ENCODE measurements at regions not wholly inside any gene's neighbourhood (a gene's known extent, or its start where the extent isn't known, plus 50 kb on each side); places are given as distances from the start of the nearest gene placed in this dataset.

GRCh38 chr10:31081937-31082840, 50.5 kb upstream of the ZNF438 start:
- H3K27ac Mint-ChIP-seq = no peak overlapping the region
- H3K36me3 Mint-ChIP-seq = no peaks in the 10 kb centered on the region
- peaks cover 2% of the 10 kb centered on the region for H3K4me1 Mint-ChIP-seq
- no peaks in the 10 kb centered on the region for H3K27me3 Mint-ChIP-seq
- no peak for DNase-seq
- H3K9me3 Mint-ChIP-seq = no peaks in the 10 kb centered on the region
- H3K4me3 Mint-ChIP-seq = no peak overlapping the region

- H3K4me1 Mint-ChIP-seq = peaks cover 2% of the 10 kb centered on the region
- no peak overlapping the region for H3K4me3 Mint-ChIP-seq
- H3K27ac Mint-ChIP-seq = peak overlapping the region; percentile 50
- H3K27me3 Mint-ChIP-seq = no peaks in the 10 kb centered on the region
- H3K36me3 Mint-ChIP-seq = no peaks in the 10 kb centered on the region
- H3K9me3 Mint-ChIP-seq = no peaks in the 10 kb centered on the region
- peak; percentile 63 for DNase-seq
Measured at GRCh38 chr10:31083765-31084184, 52.1 kb upstream of the ZNF438 start.

DNA sequence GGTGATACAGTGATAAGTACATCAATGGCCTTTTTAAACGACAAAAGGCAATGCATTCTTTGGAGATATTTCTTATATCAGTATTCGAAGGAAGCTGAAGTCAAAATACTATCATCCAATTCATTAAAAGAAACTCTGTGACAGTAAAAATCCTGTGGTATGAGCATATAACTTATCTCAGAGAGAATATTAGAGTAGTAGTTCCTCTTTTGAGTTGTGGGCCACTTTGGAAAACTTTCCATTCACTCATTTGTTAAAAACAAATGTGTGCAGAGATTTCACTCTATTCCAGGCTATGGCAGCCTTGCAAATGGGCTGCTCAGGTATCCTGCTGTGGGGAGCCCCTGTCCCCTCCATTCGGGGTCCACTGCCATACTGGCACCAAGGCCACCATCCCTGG, 55.3 kb upstream of the ZNF438 start:
- Mint-ChIP-seq H3K36me3 (no peaks in the 10 kb centered on the region), H3K27ac (no peak overlapping the region), H3K27me3 (no peaks in the 10 kb centered on the region), H3K4me3 (no peak overlapping the region), H3K9me3 (no peaks in the 10 kb centered on the region), H3K4me1 (peaks cover 4% of the 10 kb centered on the region)
- no peak for DNase-seq

DNA sequence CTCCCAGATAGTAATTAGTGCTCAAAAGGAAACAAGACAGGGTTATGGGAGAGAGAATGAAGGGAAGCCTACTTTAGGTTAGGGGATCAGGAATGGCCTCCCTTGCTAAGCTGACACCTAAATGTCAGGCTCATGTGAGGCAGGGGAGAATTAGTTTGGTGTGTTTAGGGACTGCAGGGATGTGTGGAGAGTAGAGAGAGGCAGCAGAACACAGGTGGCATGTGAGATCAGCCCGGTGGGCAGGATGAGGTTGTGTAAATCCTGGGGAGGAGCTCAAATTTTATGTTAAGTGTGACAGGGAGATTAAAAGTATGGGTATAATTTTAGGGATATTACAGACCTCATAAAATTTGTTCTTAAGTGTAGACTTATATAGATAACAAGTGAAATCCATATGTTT, 56.2 kb upstream of the ZNF438 start:
- H3K4me3 Mint-ChIP-seq = no peak overlapping the region
- H3K36me3 Mint-ChIP-seq = no peaks in the 10 kb centered on the region
- H3K9me3 Mint-ChIP-seq = no peaks in the 10 kb centered on the region

GRCh38 chr10:31090894-31091607, 59.4 kb upstream of the ZNF438 start:
- Mint-ChIP-seq H3K4me1 (peaks cover 8% of the 10 kb centered on the region), H3K9me3 (no peaks in the 10 kb centered on the region), H3K27me3 (no peaks in the 10 kb centered on the region), H3K36me3 (no peaks in the 10 kb centered on the region), H3K4me3 (no peak overlapping the region), H3K27ac (no peak overlapping the region)
- no peak for DNase-seq

More for the DNA sequence above, 56.2 kb upstream of the ZNF438 start:
- no peak for DNase-seq
- H3K27me3 Mint-ChIP-seq = no peaks in the 10 kb centered on the region
- H3K27ac Mint-ChIP-seq = no peak overlapping the region
- H3K4me1 Mint-ChIP-seq = peaks cover 4% of the 10 kb centered on the region

DNA sequence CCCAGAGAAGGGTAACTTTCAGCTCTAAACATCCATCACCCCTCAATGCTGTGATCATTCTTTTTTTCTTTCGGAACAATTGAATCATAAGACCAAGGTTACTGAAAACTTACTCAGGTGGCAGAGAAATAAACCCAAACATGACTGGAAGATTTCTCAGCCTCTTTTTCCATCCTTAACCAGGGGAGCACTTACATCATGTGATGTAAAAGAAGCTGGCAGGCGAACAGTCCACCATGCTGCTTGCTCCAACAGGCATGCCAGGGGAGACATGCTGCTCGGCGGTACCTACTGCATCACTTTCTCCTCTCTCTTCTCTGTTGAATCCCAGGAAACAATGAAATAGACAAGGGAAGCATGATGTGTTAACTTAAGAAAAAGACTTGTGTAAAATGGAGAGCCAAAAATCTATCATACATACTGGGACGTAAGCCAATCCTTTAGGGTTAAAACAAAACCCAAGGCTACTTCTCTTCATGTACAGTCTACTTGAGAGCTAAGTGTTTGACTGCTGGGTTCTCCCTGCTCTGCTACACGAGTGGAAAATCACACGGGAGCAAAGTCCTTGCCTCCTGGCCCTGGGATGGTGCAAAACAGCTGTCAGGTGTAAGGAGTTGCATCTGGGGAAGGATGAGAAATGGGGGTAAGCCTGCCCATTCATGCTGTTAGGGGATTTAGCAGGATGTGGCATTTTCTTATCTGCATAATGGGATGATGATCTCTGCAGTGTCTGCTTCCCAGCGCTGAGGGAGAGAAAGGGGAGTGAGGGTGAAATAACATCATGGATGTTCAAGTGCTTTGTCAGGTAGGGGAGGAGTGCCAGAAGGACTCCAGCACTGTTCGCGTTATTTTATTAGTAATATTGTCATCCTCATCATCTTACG, 64.3 kb upstream of the ZNF438 start:
- no peaks in the 10 kb centered on the region for H3K27me3 Mint-ChIP-seq
- peaks cover 25% of the 10 kb centered on the region for H3K4me1 Mint-ChIP-seq
- no peak for DNase-seq
- no peaks in the 10 kb centered on the region for H3K9me3 Mint-ChIP-seq
- no peaks in the 10 kb centered on the region for H3K36me3 Mint-ChIP-seq
- H3K4me3 Mint-ChIP-seq = no peak overlapping the region
- peak overlapping the region; percentile 6 for H3K27ac Mint-ChIP-seq

- DNase-seq = no peak
- Mint-ChIP-seq H3K27me3 (no peaks in the 10 kb centered on the region), H3K4me1 (peaks cover 37% of the 10 kb centered on the region), H3K4me3 (no peak overlapping the region), H3K36me3 (no peaks in the 10 kb centered on the region), H3K27ac (no peak overlapping the region), H3K9me3 (no peaks in the 10 kb centered on the region)
Measured at GRCh38 chr10:31098046-31098445, 66.4 kb upstream of the ZNF438 start.

GRCh38 chr10:31099094-31099493, 67.4 kb upstream of the ZNF438 start:
- Mint-ChIP-seq H3K9me3 (no peaks in the 10 kb centered on the region), H3K4me1 (peaks cover 37% of the 10 kb centered on the region), H3K27me3 (no peaks in the 10 kb centered on the region), H3K36me3 (no peaks in the 10 kb centered on the region), H3K4me3 (no peak overlapping the region), H3K27ac (no peak overlapping the region)
- DNase-seq = no peak

DNA sequence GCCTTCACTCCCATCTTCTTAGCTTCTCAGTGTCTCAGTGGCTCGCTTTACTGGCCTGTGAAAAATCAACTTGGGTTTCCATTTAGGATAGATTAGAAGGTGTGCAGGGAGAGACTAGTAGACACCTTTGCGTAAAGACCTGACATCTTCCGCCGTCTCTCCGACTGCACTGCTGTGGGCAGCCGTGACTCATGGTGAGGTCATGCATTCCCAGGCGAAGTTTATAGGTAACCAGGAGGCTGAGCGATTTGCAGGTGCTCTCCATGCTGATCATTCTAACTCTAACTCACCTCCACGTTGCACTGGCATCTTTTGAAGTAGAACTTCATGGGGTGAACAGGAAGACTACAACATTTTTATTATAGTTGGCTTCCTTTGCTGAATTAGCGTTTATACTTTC, 68.0 kb upstream of the ZNF438 start:
- peaks cover 37% of the 10 kb centered on the region for H3K4me1 Mint-ChIP-seq
- no peak for DNase-seq
- no peak overlapping the region for H3K4me3 Mint-ChIP-seq
- H3K27me3 Mint-ChIP-seq = no peaks in the 10 kb centered on the region
- no peaks in the 10 kb centered on the region for H3K36me3 Mint-ChIP-seq
- H3K9me3 Mint-ChIP-seq = no peaks in the 10 kb centered on the region
- no peak overlapping the region for H3K27ac Mint-ChIP-seq

GRCh38 chr10:31100115-31100601, 68.5 kb upstream of the ZNF438 start:
- Mint-ChIP-seq H3K4me3 (no peak overlapping the region), H3K4me1 (peaks cover 41% of the 10 kb centered on the region), H3K27ac (no peak overlapping the region), H3K36me3 (no peaks in the 10 kb centered on the region), H3K27me3 (no peaks in the 10 kb centered on the region), H3K9me3 (no peaks in the 10 kb centered on the region)
- no peak for DNase-seq

DNA sequence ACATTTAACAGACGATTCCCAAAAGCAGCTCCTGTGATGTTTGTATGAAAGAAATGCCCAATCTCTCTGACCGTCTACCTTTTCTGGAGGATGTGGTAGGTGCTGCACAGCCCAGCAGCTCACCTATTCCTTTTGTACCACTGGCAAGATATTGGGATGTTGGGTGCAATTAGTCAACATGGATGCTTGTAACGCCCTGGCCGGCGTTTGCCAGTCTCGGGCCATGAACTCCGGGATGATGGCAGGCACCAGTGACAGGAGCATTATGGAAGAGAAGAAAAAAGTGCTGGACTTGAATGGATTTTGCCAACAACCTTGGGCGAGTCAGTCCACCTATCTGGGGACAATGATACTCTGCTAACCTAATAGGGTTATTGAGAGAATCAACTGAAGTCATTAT, 69.0 kb upstream of the ZNF438 start:
- H3K27me3 Mint-ChIP-seq = no peaks in the 10 kb centered on the region
- H3K4me1 Mint-ChIP-seq = peaks cover 38% of the 10 kb centered on the region
- peak overlapping the region; percentile 62 for H3K27ac Mint-ChIP-seq
- H3K4me3 Mint-ChIP-seq = no peak overlapping the region
- no peaks in the 10 kb centered on the region for H3K36me3 Mint-ChIP-seq
- H3K9me3 Mint-ChIP-seq = no peaks in the 10 kb centered on the region
- DNase-seq = no peak

DNA sequence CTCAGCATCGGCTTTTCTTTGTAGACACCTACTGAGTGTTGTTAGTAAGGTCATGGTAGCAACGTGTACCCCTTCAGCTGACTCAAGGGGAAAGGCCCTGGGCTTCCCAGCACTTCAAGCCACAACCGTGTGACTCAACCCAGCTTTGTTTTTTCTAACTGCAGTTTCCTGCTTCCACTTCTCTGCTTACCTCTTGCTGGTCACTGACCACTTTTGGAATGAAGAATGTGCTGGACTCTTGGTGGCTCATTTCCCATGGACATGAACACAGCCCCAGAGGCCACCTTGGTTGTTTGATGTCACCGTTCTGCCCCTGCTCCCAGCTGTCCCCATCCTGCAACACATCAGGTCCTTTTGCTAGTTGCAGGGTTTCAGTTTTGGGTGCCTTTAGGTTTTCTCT, 69.5 kb upstream of the ZNF438 start:
- no peaks in the 10 kb centered on the region for H3K27me3 Mint-ChIP-seq
- H3K27ac Mint-ChIP-seq = peak overlapping the region; percentile 72
- peak; percentile 72 for DNase-seq
- H3K4me1 Mint-ChIP-seq = peaks cover 34% of the 10 kb centered on the region
- H3K36me3 Mint-ChIP-seq = no peaks in the 10 kb centered on the region
- H3K4me3 Mint-ChIP-seq = peak overlapping the region; percentile 51
- H3K9me3 Mint-ChIP-seq = no peaks in the 10 kb centered on the region

DNA sequence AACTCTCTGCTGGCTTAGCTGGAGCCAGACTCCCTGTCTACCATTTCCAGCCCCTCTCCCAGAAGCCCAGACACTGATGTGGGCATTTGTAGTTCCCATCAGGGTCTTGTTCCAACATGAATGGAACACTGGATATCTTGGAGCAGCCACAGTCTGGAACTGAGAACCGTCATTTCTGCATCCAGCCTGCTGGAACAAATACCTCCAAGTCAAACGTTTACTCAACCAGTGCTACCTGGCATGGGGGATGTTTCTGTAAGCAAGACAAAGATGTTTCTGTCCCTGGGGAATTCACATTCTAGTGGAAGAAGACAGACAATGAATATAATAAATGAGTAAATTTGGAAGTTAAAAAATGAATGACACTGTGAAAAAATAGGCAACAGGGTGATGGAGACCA, 70.8 kb upstream of the ZNF438 start:
- Mint-ChIP-seq H3K27me3 (no peaks in the 10 kb centered on the region), H3K4me3 (no peak overlapping the region), H3K4me1 (peaks cover 31% of the 10 kb centered on the region), H3K27ac (peak overlapping the region; percentile 74), H3K36me3 (no peaks in the 10 kb centered on the region), H3K9me3 (no peaks in the 10 kb centered on the region)
- DNase-seq = no peak

GRCh38 chr10:31103112-31103511, 71.4 kb upstream of the ZNF438 start:
- H3K36me3 Mint-ChIP-seq = no peaks in the 10 kb centered on the region
- H3K4me1 Mint-ChIP-seq = peaks cover 31% of the 10 kb centered on the region
- H3K9me3 Mint-ChIP-seq = no peaks in the 10 kb centered on the region
- no peaks in the 10 kb centered on the region for H3K27me3 Mint-ChIP-seq
- H3K27ac Mint-ChIP-seq = no peak overlapping the region
- DNase-seq = no peak
- H3K4me3 Mint-ChIP-seq = no peak overlapping the region

DNA sequence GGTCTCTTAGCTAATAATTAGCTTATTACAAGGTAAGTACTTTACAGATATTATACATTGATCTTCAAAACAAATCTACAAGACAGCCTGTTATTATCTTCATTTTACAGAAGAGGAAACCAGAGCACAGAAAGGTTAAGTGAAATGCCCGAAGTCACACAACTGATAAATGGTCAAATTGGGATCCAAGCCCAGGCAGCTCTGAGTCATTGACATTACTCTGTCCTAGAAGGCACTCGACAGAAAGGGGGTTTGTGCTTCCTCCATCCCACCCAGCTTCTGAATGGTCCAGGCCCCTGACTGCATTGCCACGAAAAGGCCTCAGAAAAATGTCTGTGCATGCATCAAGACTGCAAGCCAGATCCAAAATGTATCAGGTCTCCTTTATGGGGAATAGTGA, 81.3 kb upstream of the ZNF438 start:
- Mint-ChIP-seq H3K9me3 (peaks cover 17% of the 10 kb centered on the region), H3K4me3 (no peak overlapping the region), H3K4me1 (no peaks in the 10 kb centered on the region), H3K36me3 (no peaks in the 10 kb centered on the region), H3K27ac (no peak overlapping the region), H3K27me3 (no peaks in the 10 kb centered on the region)
- no peak for DNase-seq
